GM23248 (cell line): ENCODE measurements at regions not wholly inside any gene's neighbourhood (a gene's known extent, or its start where the extent isn't known, plus 50 kb on each side); places are given as distances from the start of the nearest gene placed in this dataset.
"Not testable (repeated sequence)": the region's sequence is repeated elsewhere in the genome, so short reads cannot be mapped to it uniquely, and the experiment has no call there.

ENCODE experiments used
- DNase-seq: peaks from one replicate; pipeline ENCODE4 v3.0.0-alpha.2; 2015
- H2AFZ ChIP-seq: fragments of 200-600 bp; sonication (generic); 2 replicates; pipeline ENCODE4 v1.6.1; 2016; ENCODE audit warnings: antibody characterized with exemption
- H3F3A ChIP-seq: fragments of 200-600 bp; sonication (generic); 2 replicates; pipeline ENCODE4 v1.6.1; 2016; ENCODE audit warnings: mild to moderate bottlenecking, antibody characterized with exemption, mixed run types; ENCODE audit not compliant: insufficient read depth
- H3K27ac ChIP-seq: fragments of 200-600 bp; sonication (generic); 2 replicates; pipeline ENCODE4 v1.5.1; 2016; ENCODE audit warnings: mild to moderate bottlenecking
- H3K27me3 ChIP-seq: fragments of 200-600 bp; sonication (generic); replicated peaks from 2 replicates; pipeline ENCODE4 v1.6.1; 2016; ENCODE audit warnings: mild to moderate bottlenecking; ENCODE audit not compliant: insufficient read depth
- H3K36me3 ChIP-seq: fragments of 200-600 bp; sonication (generic); 2 replicates; pipeline ENCODE4 v1.6.1; 2016; ENCODE audit warnings: low read depth, mild to moderate bottlenecking
- H3K4me1 ChIP-seq: fragments of 200-600 bp; sonication (generic); 2 replicates; pipeline ENCODE4 v1.6.1; 2016; ENCODE audit warnings: mild to moderate bottlenecking; ENCODE audit not compliant: insufficient read depth
- H3K4me2 ChIP-seq: fragments of 200-600 bp; sonication (generic); one replicate; pipeline ENCODE4 v1.6.1; 2016; ENCODE audit warnings: mild to moderate bottlenecking; ENCODE audit not compliant: unreplicated experiment
- H3K4me3 ChIP-seq: fragments of 200-600 bp; sonication (generic); 2 replicates; pipeline ENCODE4 v1.5.1; 2016; ENCODE audit warnings: mild to moderate bottlenecking
- H3K79me2 ChIP-seq: fragments of 200-600 bp; sonication (generic); 2 replicates; pipeline ENCODE4 v1.6.1; 2016; ENCODE audit warnings: mild to moderate bottlenecking; ENCODE audit not compliant: insufficient read depth
- H3K9ac ChIP-seq: fragments of 200-600 bp; sonication (generic); 2 replicates; pipeline ENCODE4 v1.6.1; 2016; ENCODE audit warnings: mild to moderate bottlenecking
- H3K9me2 ChIP-seq: fragments of 200-600 bp; sonication (generic); 2 replicates; pipeline ENCODE4 v1.6.1; 2016; ENCODE audit warnings: mixed run types, mild to moderate bottlenecking, moderate library complexity; ENCODE audit not compliant: insufficient read depth
- H3K9me3 ChIP-seq: fragments of 200-600 bp; sonication (generic); one replicate; pipeline ENCODE4 v1.6.1; 2017; ENCODE audit warnings: low read depth
- H4K20me1 ChIP-seq: fragments of 200-600 bp; sonication (generic); 2 replicates; pipeline ENCODE4 v1.6.0; 2016; ENCODE audit not compliant: insufficient read depth
- EZH2 ChIP-seq: fragments of 200-600 bp; sonication (generic); IDR thresholded peaks from 2 replicates; pipeline ENCODE4 v1.6.1; 2018; ENCODE audit warnings: antibody characterized with exemption, mild to moderate bottlenecking; ENCODE audit not compliant: insufficient read depth, poor library complexity, severe bottlenecking
- EZH2phosphoT487 ChIP-seq: fragments of 200-600 bp; sonication (generic); IDR thresholded peaks from 2 replicates; pipeline ENCODE4 v1.6.1; 2018; ENCODE audit warnings: antibody characterized with exemption, moderate library complexity, mild to moderate bottlenecking, low read depth; ENCODE audit not compliant: insufficient read depth
- WGBS, 2 experiments: methylation state at CpG; one replicate each; pipeline ENCODE4 v1.1.6; 2015 to 2017; ENCODE audit warnings: low lambda C conversion rate in 2 of 2, low coverage in 1 of 2; ENCODE audit errors: missing lambda C conversion rate in 2 of 2; 5-methylcytosine and 5-hydroxymethylcytosine counted together
- in situ Hi-C: fragments of 300-500 bp; cut with MboI; formaldehyde crosslinking; loops from 2 replicates; pipeline ENCODE4 v1.15.0; 2020

DNA sequence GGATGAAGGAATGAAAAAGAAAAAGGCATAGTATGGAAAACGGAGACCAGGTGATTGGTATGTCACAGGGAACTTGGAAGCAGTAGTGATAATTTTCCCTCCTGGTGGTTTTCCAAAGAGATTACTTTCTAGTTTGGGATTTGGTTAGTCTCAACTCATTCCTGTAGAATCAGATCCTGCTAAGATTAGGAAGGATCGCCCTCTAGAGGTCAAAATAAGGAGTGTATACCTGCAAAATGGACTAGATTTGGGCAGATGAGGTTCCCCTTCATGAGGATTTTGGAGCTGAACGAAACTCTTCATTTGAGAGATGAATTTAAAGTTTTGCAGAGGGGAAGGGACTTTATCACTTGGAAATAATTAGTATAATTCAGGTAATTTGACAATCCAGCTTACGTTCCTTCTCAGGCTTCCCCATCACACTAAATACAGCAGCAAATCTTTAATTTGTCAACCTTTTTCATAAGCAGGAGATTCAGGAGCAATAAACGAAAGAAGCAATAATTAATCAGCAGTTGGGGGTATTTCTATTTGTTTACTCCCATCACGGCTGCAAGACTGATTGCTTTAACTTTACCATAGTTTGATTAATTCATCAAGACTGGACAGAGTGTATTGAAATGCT is 65.2 kb downstream of the CCDC195 start:
- whole genome bisulfite sequencing, 2 experiments = 1 to 2% methylated on average over 6 of the region's 6 CpGs
- in situ Hi-C loops = no loop called here
- no peaks in the 10 kb centered on the region for H3K36me3 ChIP-seq
- TF ChIP-seq EZH2 (no peak), EZH2phosphoT487 (no peak)
- H4K20me1 ChIP-seq = no peaks in the 10 kb centered on the region
- DNase-seq = peak; percentile 69
- no peaks in the 10 kb centered on the region for H3K79me2 ChIP-seq
- no peaks in the 10 kb centered on the region for H3K9me2 ChIP-seq
- no peaks in the 10 kb centered on the region for H3F3A ChIP-seq
- no peaks in the 10 kb centered on the region for H3K9me3 ChIP-seq
- H3K4me1 ChIP-seq = no peaks in the 10 kb centered on the region
- H3K4me2 ChIP-seq = no peak overlapping the region
- H3K27me3 ChIP-seq = peaks cover 7% of the 10 kb centered on the region; the same call in 1 of the 2 replicates
- no peak overlapping the region for H3K4me3 ChIP-seq
- H2AFZ ChIP-seq = no peak overlapping the region
- no peak overlapping the region for H3K9ac ChIP-seq
- no peak overlapping the region for H3K27ac ChIP-seq

DNA sequence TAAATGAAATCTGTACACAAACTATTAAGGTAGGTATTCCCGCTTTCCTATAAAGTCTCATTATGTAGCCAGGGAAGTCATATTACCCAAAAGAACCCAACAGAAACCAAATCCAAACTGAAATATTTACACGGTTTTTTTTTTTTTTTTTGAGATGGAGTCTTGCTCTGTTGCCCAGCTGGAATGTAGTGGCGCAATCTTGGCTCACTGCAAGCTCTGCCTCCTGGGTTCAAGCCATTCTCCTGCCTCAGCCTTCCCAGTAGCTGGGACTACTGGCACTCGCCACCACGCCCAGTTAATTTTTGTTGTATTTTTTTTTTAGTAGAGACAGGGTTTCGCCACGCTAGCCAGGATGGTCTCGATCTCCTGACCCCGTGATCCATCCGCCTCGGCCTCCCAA is 62.5 kb upstream of the CUL3 start:
- not testable (repeated sequence) for DNase-seq, H2AFZ ChIP-seq, H3K79me2 ChIP-seq, H3K4me1 ChIP-seq, H4K20me1 ChIP-seq, H3K9me2 ChIP-seq, H3K36me3 ChIP-seq, H3F3A ChIP-seq, H3K4me3 ChIP-seq, H3K9me3 ChIP-seq, H3K27me3 ChIP-seq, H3K27ac ChIP-seq, H3K4me2 ChIP-seq, H3K9ac ChIP-seq
- in situ Hi-C loops = loop anchor here (10.0 kb wide), 1 partner anchor 283 kb away; no protein-coding TSS in a partner anchor
- 80% methylated on average over 10 to 11 of the region's 11 CpGs for WGBS, 2 experiments

DNA sequence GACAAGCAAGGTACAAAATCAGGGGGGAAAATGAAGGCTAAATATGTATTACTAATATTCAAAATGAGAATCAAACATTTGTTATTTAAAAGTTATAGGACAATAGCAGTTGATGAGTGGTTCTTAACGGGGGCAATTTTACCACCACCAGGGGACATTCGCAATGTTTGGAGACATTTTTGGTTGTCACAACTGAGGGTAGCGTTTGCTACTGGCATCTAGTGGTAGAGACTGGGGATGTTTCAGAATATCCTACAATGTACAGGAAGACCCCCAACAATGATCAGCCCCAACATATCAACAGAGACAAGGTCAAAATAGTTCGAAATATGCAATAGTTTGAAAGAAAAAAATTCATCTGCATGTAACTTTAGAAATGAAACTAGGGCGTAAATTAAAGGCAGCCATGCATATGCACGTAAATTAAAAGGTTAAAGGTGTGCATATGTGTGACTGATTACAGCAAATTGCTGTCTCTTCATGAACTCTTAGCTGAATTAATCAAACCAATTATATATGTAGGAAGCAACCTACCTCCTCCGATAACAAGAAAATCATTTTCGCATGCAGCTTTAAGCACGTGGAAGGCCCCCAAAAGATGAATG is 61.2 kb upstream of the CUL3 start:
- in situ Hi-C loops = loop anchor here (10.0 kb wide), 1 partner anchor 282 kb away; no protein-coding TSS in a partner anchor
- Histone ChIP-seq H3K27ac (no peak overlapping the region), H3K9ac (no peak overlapping the region), H3K9me2 (no peaks in the 10 kb centered on the region), H3K4me2 (no peak overlapping the region), H2AFZ (no peak overlapping the region), H3K4me1 (no peaks in the 10 kb centered on the region), H3K36me3 (no peaks in the 10 kb centered on the region), H3K27me3 (peaks cover 7% of the 10 kb centered on the region; the same call in 1 of the 2 replicates), H4K20me1 (no peaks in the 10 kb centered on the region), H3K4me3 (no peak overlapping the region), H3K9me3 (no peaks in the 10 kb centered on the region), H3K79me2 (no peaks in the 10 kb centered on the region), H3F3A (no peaks in the 10 kb centered on the region)
- TF ChIP-seq EZH2 = no peak
- no peak for TF ChIP-seq EZH2phosphoT487
- DNase-seq = peak; percentile 31
- 35 to 37% methylated on average over 9 of the region's 9 CpGs for WGBS, 2 experiments

DNA sequence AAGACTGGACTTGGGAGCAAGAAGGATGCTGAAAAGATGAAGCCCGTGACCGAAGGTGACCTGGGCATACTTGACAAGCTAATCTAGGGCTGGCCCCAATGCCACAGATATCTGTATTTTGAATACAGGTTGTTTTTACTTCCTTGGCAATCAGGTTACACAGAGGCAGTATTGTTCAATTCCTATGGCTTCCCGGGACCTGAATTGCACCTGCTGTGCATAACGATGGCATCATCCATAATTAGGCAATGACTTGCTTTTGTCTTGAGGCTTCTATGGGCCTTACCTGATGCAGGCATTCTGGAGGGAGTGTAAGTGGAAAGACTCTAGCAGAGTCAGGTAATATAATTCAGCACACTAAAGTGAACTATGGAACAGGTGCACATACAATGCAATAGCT is 60.6 kb upstream of the CUL3 start:
- H2AFZ ChIP-seq = no peak overlapping the region
- no peaks in the 10 kb centered on the region for H3K9me2 ChIP-seq
- H4K20me1 ChIP-seq = no peaks in the 10 kb centered on the region
- in situ Hi-C loops = loop anchor here (10.0 kb wide), 1 partner anchor 281 kb away; no protein-coding TSS in a partner anchor
- H3K4me2 ChIP-seq = no peak overlapping the region
- no peaks in the 10 kb centered on the region for H3K4me1 ChIP-seq
- peaks cover 7% of the 10 kb centered on the region; the same call in 1 of the 2 replicates for H3K27me3 ChIP-seq
- H3K9ac ChIP-seq = no peak overlapping the region
- no peak overlapping the region for H3K27ac ChIP-seq
- WGBS, 2 experiments = 62 to 67% methylated on average over 4 of the region's 4 CpGs
- H3K36me3 ChIP-seq = no peaks in the 10 kb centered on the region
- no peak for DNase-seq
- no peaks in the 10 kb centered on the region for H3K9me3 ChIP-seq
- no peak overlapping the region for H3K4me3 ChIP-seq
- H3F3A ChIP-seq = no peaks in the 10 kb centered on the region
- TF ChIP-seq EZH2phosphoT487 = no peak
- no peak for TF ChIP-seq EZH2
- no peaks in the 10 kb centered on the region for H3K79me2 ChIP-seq
